Ishikawa (cell line): ENCODE measurements at regions not wholly inside any gene's neighbourhood (a gene's known extent, or its start where the extent isn't known, plus 50 kb on each side); places are given as distances from the start of the nearest gene placed in this dataset.

Experiments
- CEBPB ChIP-seq: IDR thresholded peaks from 2 replicates; pipeline ENCODE4 v1.6.1; 2012
- CREB1 ChIP-seq: IDR thresholded peaks from 2 replicates; pipeline ENCODE4 v1.6.1; 2012; ENCODE audit warnings: low read depth
- EGR1 ChIP-seq: IDR thresholded peaks from 2 replicates; pipeline ENCODE4 v1.6.1; 2012
- EP300 ChIP-seq: IDR thresholded peaks from 2 replicates; pipeline ENCODE4 v1.6.1; 2012; ENCODE audit warnings: borderline replicate concordance
- FOXM1 ChIP-seq: IDR thresholded peaks from 2 replicates; pipeline ENCODE4 v1.6.1; 2012; ENCODE audit warnings: low read depth, borderline replicate concordance
- MAX ChIP-seq: IDR thresholded peaks from 2 replicates; pipeline ENCODE4 v1.6.1; 2012
- NFIC ChIP-seq: IDR thresholded peaks from 2 replicates; pipeline ENCODE4 v1.6.1; 2012
- RAD21 ChIP-seq: IDR thresholded peaks from 2 replicates; pipeline ENCODE4 v1.6.1; 2012; ENCODE audit warnings: low read depth
- TAF1 ChIP-seq: IDR thresholded peaks from 2 replicates; pipeline ENCODE4 v1.6.1; 2012; ENCODE audit warnings: low read depth, mild to moderate bottlenecking
- TCF12 ChIP-seq: IDR thresholded peaks from 2 replicates; pipeline ENCODE4 v1.6.1; 2012; ENCODE audit warnings: low read depth
- TEAD4 ChIP-seq: IDR thresholded peaks from 2 replicates; pipeline ENCODE4 v1.6.1; 2012
- USF1 ChIP-seq: IDR thresholded peaks from 2 replicates; pipeline ENCODE4 v1.6.1; 2012
- YY1 ChIP-seq: IDR thresholded peaks from 2 replicates; pipeline ENCODE4 v1.6.1; 2012; ENCODE audit warnings: low read depth
- ZBTB7A ChIP-seq: IDR thresholded peaks from 2 replicates; pipeline ENCODE4 v1.6.1; 2012; ENCODE audit warnings: low read depth
- TF ChIP-seq, protein P1 (sequence below): IDR thresholded peaks from 2 replicates; pipeline ENCODE4 v1.6.1; 2012; ENCODE audit warnings: low read depth, mild to moderate bottlenecking

- TF ChIP-seq EP300 (no peak), ZBTB7A (no peak), TEAD4 (no peak), CEBPB (no peak), MAX (no peak), TAF1 (no peak), TCF12 (no peak), YY1 (no peak), USF1 (no peak), CREB1 (no peak), FOXM1 (no peak), NFIC (no peak), EGR1 (no peak), RAD21 (no peak)
- TF ChIP-seq, protein P1, sequence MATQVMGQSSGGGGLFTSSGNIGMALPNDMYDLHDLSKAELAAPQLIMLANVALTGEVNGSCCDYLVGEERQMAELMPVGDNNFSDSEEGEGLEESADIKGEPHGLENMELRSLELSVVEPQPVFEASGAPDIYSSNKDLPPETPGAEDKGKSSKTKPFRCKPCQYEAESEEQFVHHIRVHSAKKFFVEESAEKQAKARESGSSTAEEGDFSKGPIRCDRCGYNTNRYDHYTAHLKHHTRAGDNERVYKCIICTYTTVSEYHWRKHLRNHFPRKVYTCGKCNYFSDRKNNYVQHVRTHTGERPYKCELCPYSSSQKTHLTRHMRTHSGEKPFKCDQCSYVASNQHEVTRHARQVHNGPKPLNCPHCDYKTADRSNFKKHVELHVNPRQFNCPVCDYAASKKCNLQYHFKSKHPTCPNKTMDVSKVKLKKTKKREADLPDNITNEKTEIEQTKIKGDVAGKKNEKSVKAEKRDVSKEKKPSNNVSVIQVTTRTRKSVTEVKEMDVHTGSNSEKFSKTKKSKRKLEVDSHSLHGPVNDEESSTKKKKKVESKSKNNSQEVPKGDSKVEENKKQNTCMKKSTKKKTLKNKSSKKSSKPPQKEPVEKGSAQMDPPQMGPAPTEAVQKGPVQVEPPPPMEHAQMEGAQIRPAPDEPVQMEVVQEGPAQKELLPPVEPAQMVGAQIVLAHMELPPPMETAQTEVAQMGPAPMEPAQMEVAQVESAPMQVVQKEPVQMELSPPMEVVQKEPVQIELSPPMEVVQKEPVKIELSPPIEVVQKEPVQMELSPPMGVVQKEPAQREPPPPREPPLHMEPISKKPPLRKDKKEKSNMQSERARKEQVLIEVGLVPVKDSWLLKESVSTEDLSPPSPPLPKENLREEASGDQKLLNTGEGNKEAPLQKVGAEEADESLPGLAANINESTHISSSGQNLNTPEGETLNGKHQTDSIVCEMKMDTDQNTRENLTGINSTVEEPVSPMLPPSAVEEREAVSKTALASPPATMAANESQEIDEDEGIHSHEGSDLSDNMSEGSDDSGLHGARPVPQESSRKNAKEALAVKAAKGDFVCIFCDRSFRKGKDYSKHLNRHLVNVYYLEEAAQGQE: no peak
These were observed 179.3 kb upstream of the DGKB start for GRCh38 chr7:15081891-15082290.

DNA sequence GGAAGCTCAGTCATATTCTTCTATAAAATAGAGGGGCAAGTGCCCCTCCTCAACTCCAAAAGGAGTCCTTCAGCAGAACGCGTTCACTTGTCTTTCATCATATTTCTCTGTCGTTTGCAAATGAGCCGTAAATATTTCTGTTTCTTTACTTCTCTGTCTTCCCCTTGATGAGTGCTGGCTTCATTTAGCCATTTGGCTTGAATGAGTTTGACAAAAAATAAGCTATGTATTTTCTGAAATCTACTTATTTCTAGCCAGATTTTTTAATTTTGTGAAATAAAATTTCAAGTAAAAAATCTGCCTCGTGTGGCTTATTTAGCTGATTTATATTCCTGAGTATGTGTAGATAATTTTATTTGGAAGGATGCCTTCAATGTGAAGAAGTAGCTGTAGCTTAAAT, 170.8 kb upstream of the DGKB start:
- no peak for TF ChIP-seq CREB1
- TF ChIP-seq RAD21: no peak
- no peak for TF ChIP-seq YY1
- TF ChIP-seq TEAD4: no peak
- no peak for TF ChIP-seq ZBTB7A
- TF ChIP-seq CEBPB: no peak
- TF ChIP-seq FOXM1: no peak
- no peak for TF ChIP-seq TAF1
- TF ChIP-seq, protein P1: no peak
- TF ChIP-seq EGR1: no peak
- no peak for TF ChIP-seq TCF12
- TF ChIP-seq NFIC: no peak
- no peak for TF ChIP-seq USF1
- TF ChIP-seq EP300: no peak
- TF ChIP-seq MAX: no peak

DNA sequence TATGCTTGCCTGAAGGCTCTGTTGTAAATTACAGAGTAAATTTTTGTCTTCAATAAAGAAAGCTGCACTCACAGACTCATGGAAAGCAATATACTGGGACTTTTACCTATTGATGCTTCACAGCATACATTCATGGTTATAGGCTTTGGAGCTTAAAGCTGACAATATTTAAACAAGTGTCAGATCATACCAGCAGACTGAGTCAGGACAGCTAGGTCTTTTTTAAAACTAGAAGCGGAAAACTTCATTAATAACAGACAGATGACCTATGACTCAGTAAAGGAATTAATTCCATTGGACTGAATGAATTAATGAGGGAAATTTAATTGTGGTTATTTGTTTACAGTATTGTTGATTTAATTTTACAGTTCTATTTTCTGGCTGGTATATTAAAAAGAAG, 165.8 kb upstream of the DGKB start:
- TF ChIP-seq YY1: no peak
- TF ChIP-seq RAD21: no peak
- TF ChIP-seq USF1: no peak
- TF ChIP-seq CREB1: no peak
- no peak for TF ChIP-seq MAX
- TF ChIP-seq EP300: no peak
- no peak for TF ChIP-seq TAF1
- no peak for TF ChIP-seq NFIC
- TF ChIP-seq EGR1: no peak
- no peak for TF ChIP-seq TCF12
- TF ChIP-seq CEBPB: no peak

- TF ChIP-seq CREB1: no peak
- TF ChIP-seq, protein P1: no peak
- TF ChIP-seq RAD21: no peak
- no peak for TF ChIP-seq FOXM1
- TF ChIP-seq USF1: no peak
- TF ChIP-seq NFIC: no peak
- TF ChIP-seq MAX: no peak
These were observed 154.7 kb upstream of the DGKB start for GRCh38 chr7:15057272-15057671.
